HepG2 (cell line): ENCODE measurements at regions not wholly inside any gene's neighbourhood (a gene's known extent, or its start where the extent isn't known, plus 50 kb on each side); places are given as distances from the start of the nearest gene placed in this dataset.

Source experiments
- BORCS8-MEF2B ChIP-seq: sonication (generic); formaldehyde crosslinking; IDR thresholded peaks from 2 replicates; pipeline ENCODE4 v1.8.0; 2022; ENCODE audit warnings: mild to moderate bottlenecking, missing genetic modification reagents
- FOXA3 ChIP-seq: IDR thresholded peaks from 2 replicates; pipeline ENCODE4 v1.6.1; 2016; ENCODE audit warnings: missing genetic modification reagents, missing compliant biosample characterization
- GATAD2A ChIP-seq: IDR thresholded peaks from 2 replicates; pipeline ENCODE4 v1.6.1; 2016
- KLF15 ChIP-seq: sonication (generic); formaldehyde crosslinking; IDR thresholded peaks from 2 replicates; pipeline ENCODE4 v1.8.1; 2023; ENCODE audit warnings: borderline replicate concordance, mild to moderate bottlenecking, inconsistent platforms, missing genetic modification reagents, mixed read lengths
- NFKB2 ChIP-seq: sonication (generic); formaldehyde crosslinking; IDR thresholded peaks from 2 replicates; pipeline ENCODE4 v1.4.0; 2020; ENCODE audit warnings: missing genetic modification reagents, borderline replicate concordance
- ZNF138 ChIP-seq: sonication (generic); formaldehyde crosslinking; IDR thresholded peaks from 2 replicates; pipeline ENCODE4 v1.5.0; 2020; ENCODE audit warnings: mild to moderate bottlenecking, low read depth, missing genetic modification reagents
- ZNF570 ChIP-seq: sonication (generic); formaldehyde crosslinking; IDR thresholded peaks from 2 replicates; pipeline ENCODE4 v1.4.0; 2020; ENCODE audit warnings: mild to moderate bottlenecking, missing genetic modification reagents, borderline replicate concordance
- ZNF781 ChIP-seq: sonication (generic); formaldehyde crosslinking; IDR thresholded peaks from 2 replicates; pipeline ENCODE4 v1.5.1; 2020; ENCODE audit warnings: borderline replicate concordance, mild to moderate bottlenecking, missing genetic modification reagents; ENCODE audit errors: not compliant biosample characterization
- ZSCAN30 ChIP-seq: sonication (generic); formaldehyde crosslinking; IDR thresholded peaks from 2 replicates; pipeline ENCODE4 v1.5.0; 2020; ENCODE audit warnings: mild to moderate bottlenecking, missing genetic modification reagents
- TF ChIP-seq, protein P1 (sequence below): sonication (generic); formaldehyde crosslinking; IDR thresholded peaks from 2 replicates; pipeline ENCODE4 v1.4.0; 2020; ENCODE audit warnings: missing genetic modification reagents, borderline replicate concordance
- TF ChIP-seq, protein P2 (sequence below): sonication (generic); formaldehyde crosslinking; IDR thresholded peaks from 2 replicates; pipeline ENCODE4 v1.9.0; 2021; ENCODE audit warnings: mild to moderate bottlenecking, missing genetic modification reagents
- TF ChIP-seq, protein P3 (sequence below): IDR thresholded peaks from 2 replicates; pipeline ENCODE4 v1.6.1; 2018; ENCODE audit warnings: missing genetic modification reagents

DNA sequence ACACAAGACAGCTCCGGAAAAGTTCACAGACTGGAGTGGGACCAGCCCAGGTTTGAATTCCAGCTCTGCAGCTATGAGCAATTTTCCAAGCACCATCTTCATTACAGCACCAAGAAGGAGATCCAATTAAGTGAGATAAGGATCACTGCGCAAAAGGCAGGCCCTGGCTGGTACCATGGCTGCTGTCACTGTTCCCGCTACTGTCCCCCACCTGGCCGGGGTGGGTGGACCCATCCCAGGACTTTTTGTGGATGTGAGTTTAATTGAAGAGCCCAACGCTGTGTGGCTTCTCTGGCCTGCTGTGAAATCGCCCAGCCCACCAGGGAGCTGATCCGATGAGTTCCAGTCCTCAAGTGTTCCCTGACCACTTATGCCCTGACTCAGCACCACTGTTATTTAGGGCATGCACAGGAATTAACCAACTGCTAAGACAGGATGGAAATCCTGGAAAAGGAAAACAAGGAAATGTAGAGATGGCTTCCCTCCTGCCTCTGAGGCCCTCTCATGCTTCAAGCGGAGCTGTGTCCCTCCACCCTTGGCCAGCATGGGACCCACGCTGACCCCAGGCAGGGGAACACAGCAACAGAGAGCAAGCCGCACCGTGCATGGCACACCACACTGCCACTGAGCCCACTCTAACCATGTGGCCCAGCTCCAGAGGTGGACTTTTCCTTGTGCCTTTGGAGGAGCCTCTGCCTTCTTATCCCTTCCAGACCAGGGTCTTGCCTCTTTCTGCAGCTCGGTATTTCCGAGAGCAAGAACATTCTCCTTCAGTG lies 150.0 kb upstream of the CST7 start (continued):
- no peak for TF ChIP-seq KLF15 (CRISPR knock-in tag)
- no peak for TF ChIP-seq NFKB2 (CRISPR knock-in tag)
- no peak for TF ChIP-seq GATAD2A
- TF ChIP-seq, protein P1, sequence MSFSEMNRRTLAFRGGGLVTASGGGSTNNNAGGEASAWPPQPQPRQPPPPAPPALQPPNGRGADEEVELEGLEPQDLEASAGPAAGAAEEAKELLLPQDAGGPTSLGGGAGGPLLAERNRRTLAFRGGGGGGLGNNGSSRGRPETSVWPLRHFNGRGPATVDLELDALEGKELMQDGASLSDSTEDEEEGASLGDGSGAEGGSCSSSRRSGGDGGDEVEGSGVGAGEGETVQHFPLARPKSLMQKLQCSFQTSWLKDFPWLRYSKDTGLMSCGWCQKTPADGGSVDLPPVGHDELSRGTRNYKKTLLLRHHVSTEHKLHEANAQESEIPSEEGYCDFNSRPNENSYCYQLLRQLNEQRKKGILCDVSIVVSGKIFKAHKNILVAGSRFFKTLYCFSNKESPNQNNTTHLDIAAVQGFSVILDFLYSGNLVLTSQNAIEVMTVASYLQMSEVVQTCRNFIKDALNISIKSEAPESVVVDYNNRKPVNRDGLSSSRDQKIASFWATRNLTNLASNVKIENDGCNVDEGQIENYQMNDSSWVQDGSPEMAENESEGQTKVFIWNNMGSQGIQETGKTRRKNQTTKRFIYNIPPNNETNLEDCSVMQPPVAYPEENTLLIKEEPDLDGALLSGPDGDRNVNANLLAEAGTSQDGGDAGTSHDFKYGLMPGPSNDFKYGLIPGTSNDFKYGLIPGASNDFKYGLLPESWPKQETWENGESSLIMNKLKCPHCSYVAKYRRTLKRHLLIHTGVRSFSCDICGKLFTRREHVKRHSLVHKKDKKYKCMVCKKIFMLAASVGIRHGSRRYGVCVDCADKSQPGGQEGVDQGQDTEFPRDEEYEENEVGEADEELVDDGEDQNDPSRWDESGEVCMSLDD, result no peak
- TF ChIP-seq ZNF781, result no peak
- TF ChIP-seq ZNF570 (CRISPR knock-in tag), result no peak
- no peak for TF ChIP-seq FOXA3
- TF ChIP-seq, protein P2, sequence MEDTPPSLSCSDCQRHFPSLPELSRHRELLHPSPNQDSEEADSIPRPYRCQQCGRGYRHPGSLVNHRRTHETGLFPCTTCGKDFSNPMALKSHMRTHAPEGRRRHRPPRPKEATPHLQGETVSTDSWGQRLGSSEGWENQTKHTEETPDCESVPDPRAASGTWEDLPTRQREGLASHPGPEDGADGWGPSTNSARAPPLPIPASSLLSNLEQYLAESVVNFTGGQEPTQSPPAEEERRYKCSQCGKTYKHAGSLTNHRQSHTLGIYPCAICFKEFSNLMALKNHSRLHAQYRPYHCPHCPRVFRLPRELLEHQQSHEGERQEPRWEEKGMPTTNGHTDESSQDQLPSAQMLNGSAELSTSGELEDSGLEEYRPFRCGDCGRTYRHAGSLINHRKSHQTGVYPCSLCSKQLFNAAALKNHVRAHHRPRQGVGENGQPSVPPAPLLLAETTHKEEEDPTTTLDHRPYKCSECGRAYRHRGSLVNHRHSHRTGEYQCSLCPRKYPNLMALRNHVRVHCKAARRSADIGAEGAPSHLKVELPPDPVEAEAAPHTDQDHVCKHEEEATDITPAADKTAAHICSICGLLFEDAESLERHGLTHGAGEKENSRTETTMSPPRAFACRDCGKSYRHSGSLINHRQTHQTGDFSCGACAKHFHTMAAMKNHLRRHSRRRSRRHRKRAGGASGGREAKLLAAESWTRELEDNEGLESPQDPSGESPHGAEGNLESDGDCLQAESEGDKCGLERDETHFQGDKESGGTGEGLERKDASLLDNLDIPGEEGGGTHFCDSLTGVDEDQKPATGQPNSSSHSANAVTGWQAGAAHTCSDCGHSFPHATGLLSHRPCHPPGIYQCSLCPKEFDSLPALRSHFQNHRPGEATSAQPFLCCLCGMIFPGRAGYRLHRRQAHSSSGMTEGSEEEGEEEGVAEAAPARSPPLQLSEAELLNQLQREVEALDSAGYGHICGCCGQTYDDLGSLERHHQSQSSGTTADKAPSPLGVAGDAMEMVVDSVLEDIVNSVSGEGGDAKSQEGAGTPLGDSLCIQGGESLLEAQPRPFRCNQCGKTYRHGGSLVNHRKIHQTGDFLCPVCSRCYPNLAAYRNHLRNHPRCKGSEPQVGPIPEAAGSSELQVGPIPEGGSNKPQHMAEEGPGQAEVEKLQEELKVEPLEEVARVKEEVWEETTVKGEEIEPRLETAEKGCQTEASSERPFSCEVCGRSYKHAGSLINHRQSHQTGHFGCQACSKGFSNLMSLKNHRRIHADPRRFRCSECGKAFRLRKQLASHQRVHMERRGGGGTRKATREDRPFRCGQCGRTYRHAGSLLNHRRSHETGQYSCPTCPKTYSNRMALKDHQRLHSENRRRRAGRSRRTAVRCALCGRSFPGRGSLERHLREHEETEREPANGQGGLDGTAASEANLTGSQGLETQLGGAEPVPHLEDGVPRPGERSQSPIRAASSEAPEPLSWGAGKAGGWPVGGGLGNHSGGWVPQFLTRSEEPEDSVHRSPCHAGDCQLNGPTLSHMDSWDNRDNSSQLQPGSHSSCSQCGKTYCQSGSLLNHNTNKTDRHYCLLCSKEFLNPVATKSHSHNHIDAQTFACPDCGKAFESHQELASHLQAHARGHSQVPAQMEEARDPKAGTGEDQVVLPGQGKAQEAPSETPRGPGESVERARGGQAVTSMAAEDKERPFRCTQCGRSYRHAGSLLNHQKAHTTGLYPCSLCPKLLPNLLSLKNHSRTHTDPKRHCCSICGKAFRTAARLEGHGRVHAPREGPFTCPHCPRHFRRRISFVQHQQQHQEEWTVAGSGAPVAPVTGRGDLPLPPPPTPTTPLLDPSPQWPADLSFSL (CRISPR knock-in tag), result no peak
- TF ChIP-seq, protein P3, sequence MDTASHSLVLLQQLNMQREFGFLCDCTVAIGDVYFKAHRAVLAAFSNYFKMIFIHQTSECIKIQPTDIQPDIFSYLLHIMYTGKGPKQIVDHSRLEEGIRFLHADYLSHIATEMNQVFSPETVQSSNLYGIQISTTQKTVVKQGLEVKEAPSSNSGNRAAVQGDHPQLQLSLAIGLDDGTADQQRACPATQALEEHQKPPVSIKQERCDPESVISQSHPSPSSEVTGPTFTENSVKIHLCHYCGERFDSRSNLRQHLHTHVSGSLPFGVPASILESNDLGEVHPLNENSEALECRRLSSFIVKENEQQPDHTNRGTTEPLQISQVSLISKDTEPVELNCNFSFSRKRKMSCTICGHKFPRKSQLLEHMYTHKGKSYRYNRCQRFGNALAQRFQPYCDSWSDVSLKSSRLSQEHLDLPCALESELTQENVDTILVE (CRISPR knock-in tag), result no peak
- TF ChIP-seq ZSCAN30 (CRISPR knock-in tag), result no peak
- no peak for TF ChIP-seq ZNF138 (CRISPR knock-in tag)
- TF ChIP-seq BORCS8-MEF2B (CRISPR knock-in tag), result no peak
